Tongue (tissue), 1 donor: ENCODE measurements at regions not wholly inside any gene's neighbourhood (a gene's known extent, or its start where the extent isn't known, plus 50 kb on each side); places are given as distances from the start of the nearest gene placed in this dataset.

ENCODE experiments used
- DNase-seq: peaks from one replicate; pipeline ENCODE4 v3.0.0-alpha.2; 2015

- no peak for DNase-seq
These were observed 94.3 kb downstream of the PRLHR start for GRCh38 chr10:118501171-118501570.

- DNase-seq: no peak
These were observed 94.9 kb downstream of the PRLHR start for GRCh38 chr10:118500477-118501104.

- peak; percentile 31 for DNase-seq
These were observed 96.3 kb downstream of the PRLHR start for GRCh38 chr10:118499186-118499585.

- DNase-seq: no peak
These were observed 96.8 kb downstream of the PRLHR start for GRCh38 chr10:118498623-118499022.

GRCh38 chr10:118497227-118497626 lies 98.2 kb downstream of the PRLHR start:
- DNase-seq: no peak

DNA sequence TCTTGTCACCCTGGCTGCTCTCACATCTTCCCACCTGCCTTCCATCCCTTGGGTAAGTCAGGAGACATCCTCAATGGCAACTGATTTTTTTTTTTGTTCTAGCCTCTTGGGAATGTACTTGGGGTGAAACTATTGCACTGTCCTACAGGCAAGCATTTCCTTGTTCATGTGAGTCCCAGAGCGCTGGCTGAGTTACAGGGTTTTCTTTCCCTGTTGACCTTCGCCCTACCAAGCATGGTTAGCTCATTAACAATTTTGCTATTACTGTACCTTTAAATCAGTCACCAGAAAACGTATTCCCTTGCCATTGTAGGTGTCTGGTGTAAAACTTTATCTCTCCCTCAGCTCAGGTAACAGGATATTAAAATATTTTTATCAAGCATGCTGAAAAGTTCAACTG lies 98.9 kb downstream of the PRLHR start:
- DNase-seq: no peak

GRCh38 chr10:118495499-118495898 lies 99.9 kb downstream of the PRLHR start:
- peak; percentile 31 for DNase-seq

DNA sequence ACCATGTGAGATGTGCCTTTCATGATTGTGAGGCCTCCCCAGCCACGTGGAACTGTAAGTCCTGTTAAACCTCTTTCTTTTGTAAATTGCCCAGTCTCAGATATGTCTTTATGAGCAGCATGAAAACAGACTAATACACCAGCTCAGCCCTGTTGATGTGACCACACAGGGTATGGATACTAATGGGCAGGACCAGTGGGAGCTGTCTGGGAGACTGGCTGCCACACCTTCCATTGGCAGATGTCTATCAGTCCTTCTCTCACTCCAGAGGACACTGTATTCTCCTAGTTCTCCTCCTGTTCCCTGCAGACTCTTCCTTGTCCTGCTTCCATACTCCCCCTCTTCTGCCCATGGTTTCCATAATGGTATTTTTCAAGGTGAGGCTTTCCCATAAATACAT lies 104.4 kb downstream of the PRLHR start:
- DNase-seq: no peak

GRCh38 chr10:118488710-118489497 lies 106.5 kb downstream of the PRLHR start:
- DNase-seq: no peak

GRCh38 chr10:118485641-118486040 lies 109.8 kb downstream of the PRLHR start:
- DNase-seq: no peak

DNA sequence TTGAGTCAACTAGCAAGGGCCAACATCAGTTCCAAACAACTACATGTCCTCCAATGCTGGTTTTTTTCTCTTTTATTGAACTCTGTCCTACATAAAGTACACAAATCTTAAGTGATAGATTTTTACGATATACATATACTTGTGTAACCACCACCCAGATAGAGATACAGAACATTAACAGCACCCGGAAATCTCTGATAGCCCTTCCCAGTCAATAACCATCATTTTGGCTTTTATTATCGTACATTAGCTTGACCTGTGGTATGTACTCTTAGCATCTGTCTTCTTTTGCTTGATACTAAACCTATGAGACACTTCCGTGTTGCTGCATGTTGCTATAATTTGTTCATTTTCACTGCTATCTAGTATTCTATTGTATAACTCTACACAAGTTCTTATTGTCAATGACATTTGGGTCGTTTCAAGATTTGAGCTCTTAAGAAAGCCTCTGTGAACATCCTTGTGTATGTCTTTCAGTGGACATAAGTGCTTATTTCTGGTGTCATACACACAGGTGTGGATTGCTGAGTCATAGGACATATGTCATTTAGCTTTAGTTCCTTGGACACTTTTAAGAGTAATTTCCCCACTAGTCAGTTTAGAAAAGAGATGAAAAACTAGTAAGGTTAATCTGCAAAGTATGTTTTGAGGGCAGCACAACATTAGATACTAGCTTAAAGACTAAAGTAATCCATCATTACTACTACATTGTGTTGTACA lies 111.1 kb downstream of the PRLHR start:
- DNase-seq: no peak

- DNase-seq: no peak
These were observed 112.0 kb downstream of the PRLHR start for GRCh38 chr10:118483496-118483895.

DNA sequence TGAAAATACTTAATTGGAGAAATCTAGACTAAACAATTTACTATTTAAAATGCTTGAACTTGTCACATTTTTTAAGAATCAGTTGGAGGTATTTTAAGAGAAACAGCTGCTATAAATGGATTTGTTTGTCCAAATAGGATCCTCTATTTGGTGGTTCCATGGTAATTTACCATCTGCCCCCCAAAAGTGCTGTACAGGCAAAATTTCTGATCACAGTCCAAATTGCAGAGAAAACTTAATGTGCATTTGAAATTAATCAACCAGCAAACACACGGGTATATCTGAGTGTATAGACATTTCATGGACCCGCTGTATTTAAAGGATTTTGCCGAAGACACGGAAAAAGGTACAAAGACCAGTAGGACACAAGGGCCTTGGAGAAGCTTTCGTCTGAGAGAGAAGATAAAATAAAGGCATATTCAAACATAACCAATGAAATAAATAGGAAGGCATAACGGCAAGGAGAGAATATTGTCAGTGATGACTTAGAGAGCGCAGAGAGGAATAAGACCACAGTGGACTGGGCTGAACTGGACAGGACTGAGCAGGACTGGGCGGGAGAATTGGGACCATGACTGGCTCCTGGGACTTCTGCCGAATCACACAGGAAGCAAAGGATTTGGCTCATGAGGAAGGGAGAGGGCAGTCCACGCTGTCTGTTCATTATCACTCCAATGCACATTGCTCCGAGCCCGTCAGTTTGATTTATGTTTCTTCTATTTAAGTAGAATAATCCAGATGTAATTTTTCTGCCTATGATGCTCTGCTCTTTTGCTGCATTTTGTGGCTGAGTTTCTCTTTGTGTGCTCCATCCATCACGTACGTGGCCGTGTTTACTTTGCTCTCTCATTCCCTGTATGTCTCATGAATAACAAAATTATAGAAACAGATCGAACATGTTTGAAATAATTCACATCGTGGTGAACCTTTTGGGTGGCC lies 112.8 kb downstream of the PRLHR start:
- DNase-seq: no peak

GRCh38 chr10:118481871-118482270 lies 113.6 kb downstream of the PRLHR start:
- no peak for DNase-seq

DNA sequence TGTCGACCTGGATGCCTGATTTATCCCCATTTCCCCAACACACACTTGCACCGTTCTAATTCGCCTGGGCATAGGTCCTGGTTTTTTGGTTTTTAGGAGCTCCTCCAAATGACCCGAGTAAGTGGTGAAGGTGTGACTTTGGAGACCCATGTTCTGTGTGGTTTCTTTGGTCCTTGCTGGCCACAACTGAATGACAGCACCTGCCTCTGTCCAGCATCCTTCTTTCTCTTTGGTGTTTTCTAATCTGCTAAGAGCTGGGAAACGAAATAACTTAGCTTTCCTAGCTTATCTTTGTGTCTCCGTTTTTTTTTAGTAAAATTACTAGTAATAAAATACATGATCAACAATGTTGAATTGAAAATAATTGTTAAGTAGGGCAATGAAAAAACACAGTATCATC lies 120.2 kb downstream of the PRLHR start:
- DNase-seq: no peak

GRCh38 chr10:118474111-118474510 lies 121.3 kb downstream of the PRLHR start:
- no peak for DNase-seq

GRCh38 chr10:118473305-118473960 lies 122.0 kb downstream of the PRLHR start:
- DNase-seq: no peak

GRCh38 chr10:118472415-118473304 lies 122.8 kb downstream of the PRLHR start:
- DNase-seq: peak; percentile 75

DNA sequence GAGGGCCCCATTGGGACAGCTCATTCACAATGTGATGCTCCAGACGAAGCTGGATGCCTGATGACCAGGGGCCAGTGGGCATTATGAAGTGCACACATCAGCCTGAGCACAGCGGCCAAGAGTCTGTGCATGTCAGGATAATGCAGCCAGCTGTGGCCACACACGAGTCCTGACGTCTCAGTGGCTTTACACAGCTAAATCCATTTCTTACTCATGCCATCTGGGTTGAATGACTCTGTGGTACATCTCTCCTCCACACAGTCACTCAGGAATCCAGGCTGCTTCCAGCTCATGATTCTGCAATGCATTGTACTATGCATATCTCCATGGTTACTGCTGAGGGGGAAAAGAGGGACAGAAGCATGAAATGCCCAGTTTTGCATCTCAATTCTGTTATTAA lies 123.6 kb downstream of the PRLHR start:
- no peak for DNase-seq

DNA sequence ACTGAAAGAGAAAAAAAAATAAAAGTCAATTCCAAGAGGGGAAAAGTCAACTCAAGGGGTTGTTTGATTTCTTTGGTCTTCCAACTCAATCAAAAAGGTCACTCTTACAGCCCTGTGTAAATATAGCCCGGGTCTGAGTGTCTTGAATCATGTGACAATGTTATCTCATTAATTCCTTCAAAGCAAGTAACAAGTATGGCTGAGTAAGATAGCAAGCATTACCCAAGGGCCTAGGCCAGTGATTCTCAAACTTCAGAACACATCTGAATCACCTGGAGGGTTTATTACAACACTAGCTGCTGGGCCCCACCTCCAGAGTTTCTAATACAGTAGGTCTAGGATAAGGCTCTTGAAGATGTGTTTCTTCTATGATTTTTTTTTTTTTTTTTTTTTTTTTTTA lies 125.0 kb downstream of the PRLHR start:
- DNase-seq: no peak

DNA sequence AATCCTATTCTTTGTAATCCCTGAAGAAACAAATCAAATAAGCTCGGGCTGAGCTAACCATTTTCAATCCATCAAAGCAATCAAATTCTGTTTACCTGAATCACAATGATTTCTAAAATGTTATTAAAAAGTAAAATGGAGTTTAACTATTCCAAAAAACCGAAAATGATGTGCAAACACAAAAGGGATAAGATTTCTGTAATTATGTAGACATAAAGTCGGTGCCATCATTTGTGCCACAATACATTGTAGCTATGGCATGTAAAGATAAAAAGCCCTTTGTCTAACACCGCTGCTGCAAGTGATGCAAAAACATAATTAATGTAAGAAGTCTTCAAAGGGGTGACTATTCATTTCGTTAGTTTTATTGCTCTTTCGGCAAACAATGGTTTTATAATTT lies 125.1 kb upstream of the FAM204A start:
- DNase-seq: no peak
